ENCODE measurements at regions not wholly inside any gene's neighbourhood (a gene's known extent, or its start where the extent isn't known, plus 50 kb on each side); places are given as distances from the start of the nearest gene placed in this dataset.

DNA sequence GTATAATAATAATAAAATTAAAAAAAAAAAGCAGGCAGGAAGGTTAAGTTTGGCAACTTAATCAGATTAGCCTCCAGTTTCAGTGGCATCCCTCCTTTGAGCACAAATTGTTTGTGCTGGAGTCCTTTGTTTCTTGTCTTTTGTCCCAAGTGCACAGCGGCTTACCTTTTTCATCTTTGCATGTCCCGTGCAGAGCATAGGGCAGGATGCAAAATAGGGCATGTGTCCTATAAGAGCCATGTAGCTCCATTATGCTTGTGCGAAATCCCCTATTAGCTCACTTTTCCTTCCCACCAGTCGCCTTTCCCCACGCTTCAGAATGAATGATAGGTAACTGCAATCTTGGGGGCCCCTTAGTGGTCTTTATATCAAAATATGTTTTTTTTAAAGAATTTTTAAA is 216.8 kb downstream of the TSN start:
- no peak for TF ChIP-seq POLR2A (IDR thresholded peaks at IDR 0.05)
- TF ChIP-seq, protein P1, sequence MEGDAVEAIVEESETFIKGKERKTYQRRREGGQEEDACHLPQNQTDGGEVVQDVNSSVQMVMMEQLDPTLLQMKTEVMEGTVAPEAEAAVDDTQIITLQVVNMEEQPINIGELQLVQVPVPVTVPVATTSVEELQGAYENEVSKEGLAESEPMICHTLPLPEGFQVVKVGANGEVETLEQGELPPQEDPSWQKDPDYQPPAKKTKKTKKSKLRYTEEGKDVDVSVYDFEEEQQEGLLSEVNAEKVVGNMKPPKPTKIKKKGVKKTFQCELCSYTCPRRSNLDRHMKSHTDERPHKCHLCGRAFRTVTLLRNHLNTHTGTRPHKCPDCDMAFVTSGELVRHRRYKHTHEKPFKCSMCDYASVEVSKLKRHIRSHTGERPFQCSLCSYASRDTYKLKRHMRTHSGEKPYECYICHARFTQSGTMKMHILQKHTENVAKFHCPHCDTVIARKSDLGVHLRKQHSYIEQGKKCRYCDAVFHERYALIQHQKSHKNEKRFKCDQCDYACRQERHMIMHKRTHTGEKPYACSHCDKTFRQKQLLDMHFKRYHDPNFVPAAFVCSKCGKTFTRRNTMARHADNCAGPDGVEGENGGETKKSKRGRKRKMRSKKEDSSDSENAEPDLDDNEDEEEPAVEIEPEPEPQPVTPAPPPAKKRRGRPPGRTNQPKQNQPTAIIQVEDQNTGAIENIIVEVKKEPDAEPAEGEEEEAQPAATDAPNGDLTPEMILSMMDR (IDR thresholded peaks at IDR 0.05): no peak

Measured in body of pancreas (tissue), 4 donors.